ENCODE measurements at regions not wholly inside any gene's neighbourhood (a gene's known extent, or its start where the extent isn't known, plus 50 kb on each side); places are given as distances from the start of the nearest gene placed in this dataset.
A peak's percentile ranks its signal among the peaks of the same experiment; 100 is the strongest.
"Not testable (repeated sequence)": the region's sequence is repeated elsewhere in the genome, so short reads cannot be mapped to it uniquely, and the experiment has no call there.

DNA sequence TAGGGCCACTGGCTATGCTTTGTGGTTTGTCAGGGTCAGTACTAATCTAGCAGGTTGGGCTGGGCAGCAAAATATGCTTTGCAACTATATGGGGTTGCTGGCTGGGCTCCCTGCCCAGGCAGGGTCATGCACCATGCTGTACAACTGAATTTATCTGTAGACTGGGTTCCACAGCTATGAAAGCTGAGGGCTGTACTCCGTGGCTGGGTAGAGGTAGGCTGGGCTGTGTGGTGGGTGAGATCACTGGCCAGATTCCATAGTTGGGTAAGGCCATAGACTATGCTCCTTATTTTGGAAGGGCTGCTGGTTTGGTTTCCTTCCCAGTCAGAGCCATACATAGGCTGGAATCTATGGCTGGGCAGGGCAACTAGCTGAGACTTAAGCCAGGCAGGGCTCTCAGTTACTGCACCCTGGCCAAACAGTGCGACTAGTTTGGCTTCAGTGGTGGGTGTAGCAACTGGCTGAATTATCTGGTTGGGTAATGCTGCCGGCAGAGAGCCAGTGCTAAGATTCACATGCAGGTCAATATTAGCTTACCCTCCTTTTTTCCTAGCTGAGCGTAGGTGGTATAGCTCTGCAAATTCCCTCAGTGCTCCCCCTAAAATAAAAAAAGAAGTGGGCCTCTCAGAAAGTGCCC is 769.1 kb upstream of the CDH8 start:
- no peak for DNase-seq

DNA sequence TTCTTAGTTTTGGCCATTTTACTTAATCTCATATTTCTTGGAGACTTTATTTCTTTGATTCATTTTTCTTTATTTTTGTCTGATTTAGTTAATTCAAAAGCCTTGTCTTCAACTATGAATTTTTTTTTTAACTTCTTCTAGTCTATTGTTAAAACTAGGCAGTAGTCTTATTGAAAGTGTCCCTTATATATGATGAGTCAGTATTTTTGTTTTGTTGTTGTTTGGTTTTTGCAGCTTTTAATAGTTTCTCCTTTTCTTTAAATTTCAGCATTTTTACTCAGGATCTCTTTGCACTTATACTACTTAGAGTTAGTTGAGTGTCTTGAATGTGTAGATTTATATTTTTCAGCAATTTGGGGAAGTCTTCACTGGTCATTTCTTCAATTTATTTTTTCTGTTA is 758.5 kb upstream of the CDH8 start:
- DNase-seq = no peak

GRCh38 chr16:62780081-62780480 is 743.8 kb upstream of the CDH8 start:
- DNase-seq = not testable (repeated sequence)

- no peak for DNase-seq
Measured at GRCh38 chr16:62764572-62764971, 728.3 kb upstream of the CDH8 start.

DNA sequence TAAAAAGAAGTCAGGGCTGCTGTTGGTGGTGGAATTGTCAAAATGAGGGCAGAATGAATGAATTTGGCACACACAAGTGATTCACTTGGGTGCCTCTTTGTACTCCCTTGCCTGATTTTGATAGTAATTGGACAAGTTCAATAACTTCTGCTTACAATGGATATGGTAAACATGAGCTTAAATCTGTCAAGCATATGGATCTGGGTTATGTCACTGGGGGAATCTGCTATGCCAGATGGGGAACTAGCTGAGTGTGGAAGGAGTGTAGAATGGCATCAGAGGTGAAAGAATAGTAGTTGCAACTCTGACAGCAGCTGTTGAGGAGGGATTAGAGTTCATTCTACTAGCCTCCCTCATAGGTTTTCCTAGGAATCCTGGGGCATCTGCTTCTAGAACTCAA is 724.2 kb upstream of the CDH8 start:
- DNase-seq = no peak

GRCh38 chr16:62755938-62756337 is 719.7 kb upstream of the CDH8 start:
- DNase-seq = peak; percentile 18 to 22

DNA sequence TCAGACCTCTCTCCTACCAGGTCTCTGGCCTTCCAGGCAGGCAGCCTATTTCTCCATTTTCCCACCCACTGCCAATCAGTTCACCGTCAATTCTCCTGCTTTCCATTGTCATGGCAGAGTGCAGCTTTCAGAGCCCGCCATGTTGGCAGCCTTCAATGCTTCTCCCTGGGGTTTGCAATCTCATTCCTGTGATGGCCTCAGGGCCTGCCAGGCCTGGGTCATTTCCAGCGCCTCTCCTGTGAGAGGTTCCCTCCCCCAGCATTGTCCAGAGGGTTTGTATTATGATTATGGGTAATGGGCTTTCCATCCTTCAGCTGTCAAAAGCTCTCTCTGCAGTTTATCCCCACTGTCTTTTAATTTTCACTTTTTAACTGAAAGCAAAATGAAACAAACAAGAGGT is 716.6 kb upstream of the CDH8 start:
- DNase-seq = no peak

GRCh38 chr16:62751218-62751617 is 715.0 kb upstream of the CDH8 start:
- DNase-seq = no peak

DNA sequence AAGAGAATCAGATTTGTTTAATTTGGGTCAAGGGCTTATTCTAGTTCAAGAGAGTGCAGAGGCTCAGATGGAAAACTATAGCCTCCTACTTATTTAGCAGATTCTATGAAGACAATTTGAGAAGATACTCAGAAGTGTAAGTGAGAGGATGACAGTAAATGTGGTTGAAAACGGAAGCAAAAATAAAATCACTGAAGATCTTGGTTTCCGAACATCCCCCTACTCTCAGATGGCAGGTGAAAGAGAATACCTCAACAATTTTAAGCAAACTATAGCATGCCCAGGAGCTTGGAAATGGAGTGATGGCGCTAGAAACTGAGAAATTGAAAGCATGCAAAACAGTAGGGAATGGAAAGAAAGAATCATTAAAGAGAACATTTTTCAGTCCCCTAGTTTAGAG is 705.5 kb upstream of the CDH8 start:
- no peak for DNase-seq

DNA sequence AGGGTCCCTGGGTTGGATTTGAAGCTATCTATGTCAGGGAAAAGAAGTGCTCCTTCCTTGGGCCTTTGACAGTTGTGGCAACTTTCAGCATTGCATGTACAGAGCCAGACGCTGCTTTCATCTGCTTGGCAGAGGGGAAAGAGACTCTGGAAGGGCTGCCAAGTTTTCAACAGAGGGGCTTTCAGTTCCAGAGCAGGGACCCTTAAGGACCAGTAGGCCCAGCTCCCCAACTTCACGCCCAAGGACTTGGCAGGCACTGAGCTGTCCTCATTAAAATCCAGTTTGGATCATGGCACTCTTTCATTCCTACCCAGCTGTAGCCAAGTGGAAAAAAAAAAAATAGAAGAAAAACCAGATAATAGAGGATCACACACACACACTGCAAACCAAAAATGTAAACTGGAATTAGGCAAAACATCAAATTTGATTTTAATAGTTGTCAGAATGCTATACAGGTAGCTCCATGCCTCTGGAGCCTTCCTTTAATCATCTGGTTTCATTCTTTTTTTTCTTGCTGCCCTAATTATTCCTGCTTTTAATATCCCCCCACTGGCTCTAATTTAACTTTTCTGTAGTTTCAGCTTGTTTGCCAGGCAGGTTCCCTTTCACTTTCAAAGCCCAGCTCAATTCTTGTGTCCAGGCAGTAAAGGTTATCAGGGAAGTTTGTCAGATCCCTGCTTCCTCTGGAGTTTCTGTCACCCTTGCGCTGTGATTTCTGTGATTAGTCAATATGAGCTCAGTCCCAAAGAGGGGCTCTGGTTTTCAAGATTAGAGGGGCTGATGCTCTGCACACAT is 702.6 kb upstream of the CDH8 start:
- DNase-seq = no peak

GRCh38 chr16:62732092-62732491 is 695.9 kb upstream of the CDH8 start:
- DNase-seq = no peak

- DNase-seq = not testable (repeated sequence)
Measured at GRCh38 chr16:62724670-62725269, 688.5 kb upstream of the CDH8 start.

- no peak for DNase-seq
Measured at GRCh38 chr16:62720651-62721050, 684.4 kb upstream of the CDH8 start.

GRCh38 chr16:62717026-62717425 is 680.8 kb upstream of the CDH8 start:
- DNase-seq = no peak

DNA sequence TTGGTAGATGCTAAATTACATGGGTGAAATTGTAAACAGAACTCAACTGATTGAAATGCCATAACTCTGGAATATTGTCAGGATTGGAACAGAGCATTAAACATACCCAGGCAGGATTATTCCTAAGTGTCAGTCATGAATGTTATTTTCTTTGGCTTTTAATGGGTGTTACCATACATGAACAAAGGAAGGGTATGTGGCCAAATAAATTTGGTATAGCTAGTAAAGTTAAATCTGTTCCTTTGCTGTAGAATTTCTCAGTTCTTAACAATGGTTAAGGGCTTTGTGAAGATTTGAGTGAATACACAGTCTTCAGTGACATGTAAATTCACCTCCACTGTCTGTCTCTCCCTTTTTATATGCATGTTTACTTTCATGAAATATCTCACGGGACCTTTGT is 679.5 kb upstream of the CDH8 start:
- DNase-seq = no peak

- no peak for DNase-seq
Measured at GRCh38 chr16:62712566-62712965, 676.3 kb upstream of the CDH8 start.

- no peak for DNase-seq
Measured at GRCh38 chr16:62711797-62712196, 675.6 kb upstream of the CDH8 start.

DNA sequence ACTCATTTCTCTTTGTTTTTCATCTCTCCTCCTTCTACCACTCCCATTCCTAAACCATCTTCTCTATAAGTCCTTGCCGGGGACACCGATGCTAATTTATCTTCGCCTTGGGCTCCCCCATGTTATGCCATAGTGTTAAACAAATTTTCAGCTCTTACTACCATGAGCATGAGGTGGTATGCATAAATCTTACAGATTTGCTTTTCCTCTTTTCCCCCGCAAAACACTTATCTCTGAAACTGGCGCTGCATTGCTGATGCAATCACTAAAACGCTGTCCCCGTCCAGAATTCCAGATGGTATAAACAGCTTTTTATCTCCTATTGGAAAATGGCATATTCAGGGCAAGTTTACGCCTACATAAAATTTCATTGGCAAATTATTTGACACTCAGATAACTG is 673.6 kb upstream of the CDH8 start:
- DNase-seq = no peak

- DNase-seq = no peak
Measured at GRCh38 chr16:62701426-62701825, 665.2 kb upstream of the CDH8 start.

- no peak for DNase-seq
Measured at GRCh38 chr16:62700426-62701294, 664.4 kb upstream of the CDH8 start.

- DNase-seq = no peak
Measured at GRCh38 chr16:62692685-62693084, 656.4 kb upstream of the CDH8 start.

DNA sequence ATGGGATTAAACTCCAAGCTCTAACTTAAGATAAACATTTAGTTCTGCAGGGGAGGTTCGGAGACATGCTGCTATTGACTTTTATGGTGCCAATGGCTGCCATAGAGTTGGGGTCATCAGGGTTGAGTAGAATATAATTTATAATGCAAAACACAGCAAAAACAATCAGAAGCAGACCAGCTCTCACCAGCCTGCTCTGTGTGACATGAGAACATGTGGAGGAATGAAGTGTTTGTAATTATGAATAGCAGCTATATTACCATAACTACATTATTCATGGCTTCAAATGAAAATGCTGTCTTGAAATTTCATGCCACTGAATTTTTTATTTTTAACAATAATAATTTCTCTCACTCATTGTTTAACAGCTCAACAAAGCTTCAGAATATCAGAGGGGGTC is 645.6 kb upstream of the CDH8 start:
- DNase-seq = no peak

- DNase-seq = no peak
Measured at GRCh38 chr16:62678796-62679195, 642.6 kb upstream of the CDH8 start.
